HCT116 (cell line): ENCODE measurements at regions not wholly inside any gene's neighbourhood (a gene's known extent, or its start where the extent isn't known, plus 50 kb on each side); places are given as distances from the start of the nearest gene placed in this dataset.

Source experiments
- ATAC-seq: fragments of 200-7000 bp; cut with Tn5 transposase; 2 replicates; pipeline ENCODE4 v1.9.1; 2020; ENCODE audit warnings: mild to moderate bottlenecking, moderate library complexity
- BruUV-seq: library from RNA; stranded (reverse); fragments of 400-500 nt; replicated peaks from 2 replicates; lab custom pipeline; 2021; lab: Mats Ljungman, UMichigan
- CTCF ChIA-PET: fragments of 300-600 bp; sonication (Branson Sonifier 250); formaldehyde crosslinking; loops from one replicate; lab custom pipeline; 2021; ENCODE audit warnings: antibody characterized with exemption; lab: Charles Lee
- POLR2A ChIA-PET: fragments of 300-600, 350-600 bp; sonication (Branson Sonifier 250); formaldehyde crosslinking; loops from one replicate; lab custom pipeline; 2021; ENCODE audit warnings: antibody characterized with exemption; lab: Charles Lee
- RAD21 ChIA-PET, 2 experiments: fragments of 300-600 bp; sonication (Branson Sonifier 250); formaldehyde crosslinking; loops; one replicate each; lab custom pipeline; 2023; ENCODE audit warnings: low total read pairs in 2 of 2; ENCODE audit not compliant: uncharacterized antibody in 2 of 2, unreplicated experiment in 2 of 2, low non-redundant PET in 1 of 2; lab: Charles Lee
- DNase-seq: peaks from one replicate; pipeline ENCODE4 v3.0.0-alpha.2; 2010; ENCODE audit warnings: low read depth, low spot score
- H2AFZ ChIP-seq: fragments of 200-600 bp; shearing (Covaris generic), sonication (generic); 2 replicates; pipeline ENCODE4 v1.6.1; 2017; ENCODE audit warnings: low read depth, mixed run types, mixed read lengths, antibody characterized with exemption, low read length; ENCODE audit not compliant: poor library complexity, severe bottlenecking
- H3K27ac ChIP-seq: 2 replicates; pipeline ENCODE4 v1.5.1; 2012; ENCODE audit warnings: low read depth, low read length
- H3K27me3 ChIP-seq: fragments of 200-600 bp; sonication (generic); 2 replicates; pipeline ENCODE4 v1.6.1; 2016; ENCODE audit warnings: mixed run types, low read length, mixed read lengths; ENCODE audit not compliant: insufficient read depth
- H3K36me3 ChIP-seq, 2 experiments: fragments of 200-500 bp in 1 of 2; fragments of 200-600 bp in 1 of 2; sonication (Bioruptor generic) in 1 of 2; sonication (generic) in 1 of 2; 2 replicates each; pipeline versions ENCODE4 v1.5.1 to v1.6.1; 2014 to 2016; ENCODE audit warnings: low read length in 2 of 2, inconsistent platforms in 1 of 2, mixed read lengths in 1 of 2, mixed run types in 1 of 2; ENCODE audit not compliant: insufficient read depth in 2 of 2, control insufficient read depth in 1 of 2
- H3K4me1 ChIP-seq, 2 experiments: fragments of 200-600 bp in 1 of 2; sonication (generic) in 1 of 2; 2 replicates each; pipeline versions ENCODE4 v1.5.1 to v1.6.1; 2012 to 2017; ENCODE audit warnings: low read length in 2 of 2, inconsistent platforms in 1 of 2, mild to moderate bottlenecking in 1 of 2, mixed read lengths in 1 of 2, mixed run types in 1 of 2, moderate library complexity in 1 of 2; ENCODE audit not compliant: insufficient read depth in 2 of 2, control insufficient read depth in 1 of 2
- H3K4me2 ChIP-seq: fragments of 200-600 bp; sonication (generic); 2 replicates; pipeline ENCODE4 v1.6.1; 2017; ENCODE audit warnings: mixed run types, low read length, mixed read lengths
- H3K4me3 ChIP-seq, 2 experiments: fragments of 200-600 bp in 1 of 2; sonication (generic) in 1 of 2; replicated peaks in 1 of 2; 2 replicates each; pipeline ENCODE4 v1.5.1; 2011 to 2016; ENCODE audit warnings: low read length in 2 of 2, control low read depth in 1 of 2, low read depth in 1 of 2, mild to moderate bottlenecking in 1 of 2, mixed read lengths in 1 of 2, mixed run types in 1 of 2
- H3K79me2 ChIP-seq: fragments of 200-600 bp; sonication (generic); 2 replicates; pipeline ENCODE4 v1.6.1; 2017; ENCODE audit warnings: mild to moderate bottlenecking, mixed run types, low read length, moderate library complexity, mixed read lengths; ENCODE audit not compliant: insufficient read depth
- H3K9ac ChIP-seq: fragments of 200-600 bp; sonication (generic); 2 replicates; pipeline ENCODE4 v1.6.1; 2016; ENCODE audit warnings: low read length, mixed read lengths
- H3K9me2 ChIP-seq: fragments of 200-600 bp; sonication (generic), shearing (Covaris generic); 2 replicates; pipeline ENCODE4 v1.6.1; 2017; ENCODE audit warnings: mixed run types, mild to moderate bottlenecking, moderate library complexity; ENCODE audit not compliant: insufficient read depth
- H3K9me3 ChIP-seq, 2 experiments: fragments of 200-500 bp in 1 of 2; fragments of 200-600 bp in 1 of 2; sonication (Bioruptor generic) in 1 of 2; sonication (generic) in 1 of 2; 2 replicates each; pipeline ENCODE4 v1.6.1; 2014 to 2017; ENCODE audit warnings: low read length in 2 of 2, mixed read lengths in 2 of 2, inconsistent platforms in 1 of 2, low read depth in 1 of 2, mild to moderate bottlenecking in 1 of 2, mixed run types in 1 of 2, moderate library complexity in 1 of 2; ENCODE audit not compliant: control insufficient read depth in 1 of 2, insufficient read depth in 1 of 2
- H4K20me1 ChIP-seq: fragments of 200-600 bp; sonication (generic), shearing (Covaris generic); 2 replicates; pipeline ENCODE4 v1.6.1; 2017; ENCODE audit warnings: mixed run types, mild to moderate bottlenecking, moderate library complexity; ENCODE audit not compliant: insufficient read depth
- CBX3 ChIP-seq: IDR thresholded peaks from 2 replicates; pipeline ENCODE4 v1.6.1; 2012; ENCODE audit warnings: low read depth
- CTCF ChIP-seq, 3 experiments: fragments of 200-600 bp in 1 of 3; sonication (generic) in 1 of 3; IDR thresholded peaks in 2 of 3; conservative IDR thresholded peaks in 1 of 3; 2 replicates each; pipeline ENCODE4 v1.5.1; 2012 to 2017; ENCODE audit warnings: low read depth in 2 of 3, low read length in 2 of 3, antibody characterized with exemption in 1 of 3, borderline replicate concordance in 1 of 3, control low read depth in 1 of 3, mild to moderate bottlenecking in 1 of 3, mixed read lengths in 1 of 3, mixed run types in 1 of 3, moderate library complexity in 1 of 3; ENCODE audit not compliant: insufficient read depth in 1 of 3
- EGR1 ChIP-seq: IDR thresholded peaks from 2 replicates; pipeline ENCODE4 v1.6.1; 2012; ENCODE audit warnings: low read depth
- ELF1 ChIP-seq: IDR thresholded peaks from 2 replicates; pipeline ENCODE4 v1.6.1; 2012; ENCODE audit warnings: low read depth, borderline replicate concordance
- EZH2 ChIP-seq: fragments of 200-600 bp; sonication (generic); IDR thresholded peaks from 2 replicates; pipeline ENCODE4 v1.6.1; 2017; ENCODE audit warnings: antibody characterized with exemption, mixed run types
- FOSL1 ChIP-seq: IDR thresholded peaks from 2 replicates; pipeline ENCODE4 v1.6.1; 2012; ENCODE audit warnings: low read depth
- JUND ChIP-seq: IDR thresholded peaks from 2 replicates; pipeline ENCODE4 v1.6.1; 2012
- MAX ChIP-seq: IDR thresholded peaks from 2 replicates; pipeline ENCODE4 v1.6.1; 2012
- POLR2A ChIP-seq: IDR thresholded peaks from 2 replicates; pipeline ENCODE4 v1.7.0; 2011; ENCODE audit warnings: borderline replicate concordance; ENCODE audit not compliant: insufficient read depth, insufficient read length; ENCODE audit errors: extremely low read depth
- SIN3A ChIP-seq: IDR thresholded peaks from 2 replicates; pipeline ENCODE4 v1.6.1; 2012; ENCODE audit warnings: low read depth
- SRF ChIP-seq: IDR thresholded peaks from 2 replicates; pipeline ENCODE4 v1.6.1; 2012; ENCODE audit warnings: low read depth
- YY1 ChIP-seq: IDR thresholded peaks from 2 replicates; pipeline ENCODE4 v1.6.1; 2011; ENCODE audit warnings: low read length, low read depth, moderate library complexity, mild to moderate bottlenecking; ENCODE audit not compliant: insufficient replicate concordance; ENCODE audit errors: extremely low read depth
- ZBTB33 ChIP-seq: IDR thresholded peaks from 2 replicates; pipeline ENCODE4 v1.6.1; 2011; ENCODE audit warnings: mild to moderate bottlenecking, low read length, moderate library complexity; ENCODE audit not compliant: insufficient replicate concordance; ENCODE audit errors: extremely low read depth
- ZFX ChIP-seq: fragments of 450-650 bp; IDR thresholded peaks from 2 replicates; pipeline ENCODE4 v1.6.1; 2017
- intact Hi-C: fragments of 100-400 bp; cut with micrococcal nuclease; formaldehyde crosslinking; loops from 2 replicates; pipeline ENCODE4 v1.10.0; 2022

- ChIA-PET POLR2A (no interaction called here), CTCF (no interaction called here), RAD21 (no interaction called here)
- TF ChIP-seq FOSL1: no peak
- TF ChIP-seq ELF1: no peak
- TF ChIP-seq CBX3: no peak
- TF ChIP-seq ZBTB33: no peak
- TF ChIP-seq CTCF (IDR thresholded peaks at IDR 0.05 in 2 of 3, conservative IDR thresholded peaks at IDR 0.05 in 1 of 3; ENCODE audit: borderline replicate concordance in 1 of 3, insufficient read depth in 1 of 3, low read depth in 2 of 3, low read length in 2 of 3): no peak
- no peaks in the 10 kb centered on the region for H3K27me3 ChIP-seq
- H3K79me2 ChIP-seq: no peaks in the 10 kb centered on the region
- no peak for DNase-seq
- intact Hi-C loops: no loop called here
- no peak overlapping the region for H3K4me3 ChIP-seq
- no peaks in the 10 kb centered on the region for H4K20me1 ChIP-seq
- H3K4me1 ChIP-seq: no peaks in the 10 kb centered on the region
- H3K27ac ChIP-seq: no peak overlapping the region
- H3K4me2 ChIP-seq: no peak overlapping the region
- H2AFZ ChIP-seq: no peak overlapping the region
- no peaks in the 10 kb centered on the region for H3K36me3 ChIP-seq
- no peak overlapping the region for H3K9ac ChIP-seq
- no peaks in the 10 kb centered on the region for H3K9me3 ChIP-seq
- no peaks in the 10 kb centered on the region for H3K9me2 ChIP-seq
- no TSS peak for BruUV-seq
- ATAC-seq: no peak
Measured at GRCh38 chr6:133671376-133671775, 217.5 kb upstream of the TCF21 start.

- Histone ChIP-seq H3K79me2 (no peaks in the 10 kb centered on the region), H2AFZ (no peak overlapping the region), H3K27me3 (no peaks in the 10 kb centered on the region), H3K4me3 (no peak overlapping the region), H3K36me3 (no peaks in the 10 kb centered on the region), H3K9me3 (no peaks in the 10 kb centered on the region), H4K20me1 (no peaks in the 10 kb centered on the region), H3K9me2 (no peaks in the 10 kb centered on the region), H3K27ac (no peak overlapping the region), H3K4me2 (no peak overlapping the region), H3K9ac (no peak overlapping the region), H3K4me1 (no peaks in the 10 kb centered on the region)
- POLR2A ChIA-PET: no interaction called here
- intact Hi-C loops: no loop called here
- CTCF ChIA-PET: no interaction called here
- RAD21 ChIA-PET: no interaction called here
- DNase-seq (no peak), ATAC-seq (no peak)
- BruUV-seq: no TSS peak
- TF ChIP-seq ZFX: no peak
- TF ChIP-seq SRF: no peak
- no peak for TF ChIP-seq YY1
- no peak for TF ChIP-seq ELF1
- TF ChIP-seq SIN3A: no peak
- TF ChIP-seq EGR1: no peak
- TF ChIP-seq MAX: no peak
- no peak for TF ChIP-seq JUND
- TF ChIP-seq CBX3: no peak
- TF ChIP-seq EZH2: no peak
- no peak for TF ChIP-seq POLR2A
- TF ChIP-seq FOSL1: no peak
- TF ChIP-seq ZBTB33: no peak
Measured at GRCh38 chr6:133673056-133673455, 215.9 kb upstream of the TCF21 start.
